PC-9 (cell line): ENCODE measurements at regions not wholly inside any gene's neighbourhood (a gene's known extent, or its start where the extent isn't known, plus 50 kb on each side); places are given as distances from the start of the nearest gene placed in this dataset.

Source experiments
- EZH2 ChIP-seq: fragments of 200-600 bp; sonication (generic); IDR thresholded peaks from 2 replicates; pipeline ENCODE4 v1.8.0; 2017; ENCODE audit warnings: antibody characterized with exemption, low read depth
- TF ChIP-seq, protein P1 (sequence below): fragments of 200-600 bp; sonication (generic); conservative IDR thresholded peaks from 2 replicates; pipeline ENCODE4 v1.6.1; 2017; ENCODE audit warnings: mixed run types, antibody characterized with exemption, mild to moderate bottlenecking, moderate library complexity

DNA sequence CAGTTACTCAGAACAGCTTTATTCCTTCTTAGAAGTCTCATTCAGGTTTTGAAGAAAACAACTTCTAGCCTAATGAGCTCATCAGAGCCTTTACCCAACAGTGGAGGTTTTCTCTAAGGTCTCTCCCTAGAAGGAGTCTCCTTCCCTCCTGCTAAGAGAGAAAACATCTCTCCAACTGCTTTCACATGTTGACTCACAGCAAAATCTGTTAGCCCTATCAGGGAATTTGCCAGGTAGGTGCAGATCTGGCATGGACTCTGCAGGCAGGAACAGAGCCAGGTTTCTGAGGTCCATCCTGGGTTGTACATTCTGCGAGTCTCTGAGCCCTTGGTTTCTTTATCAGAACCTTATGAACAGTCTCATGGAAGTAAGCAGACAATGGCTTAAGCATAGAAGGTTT lies 214.4 kb downstream of the HIPK3 start:
- TF ChIP-seq, protein P1, sequence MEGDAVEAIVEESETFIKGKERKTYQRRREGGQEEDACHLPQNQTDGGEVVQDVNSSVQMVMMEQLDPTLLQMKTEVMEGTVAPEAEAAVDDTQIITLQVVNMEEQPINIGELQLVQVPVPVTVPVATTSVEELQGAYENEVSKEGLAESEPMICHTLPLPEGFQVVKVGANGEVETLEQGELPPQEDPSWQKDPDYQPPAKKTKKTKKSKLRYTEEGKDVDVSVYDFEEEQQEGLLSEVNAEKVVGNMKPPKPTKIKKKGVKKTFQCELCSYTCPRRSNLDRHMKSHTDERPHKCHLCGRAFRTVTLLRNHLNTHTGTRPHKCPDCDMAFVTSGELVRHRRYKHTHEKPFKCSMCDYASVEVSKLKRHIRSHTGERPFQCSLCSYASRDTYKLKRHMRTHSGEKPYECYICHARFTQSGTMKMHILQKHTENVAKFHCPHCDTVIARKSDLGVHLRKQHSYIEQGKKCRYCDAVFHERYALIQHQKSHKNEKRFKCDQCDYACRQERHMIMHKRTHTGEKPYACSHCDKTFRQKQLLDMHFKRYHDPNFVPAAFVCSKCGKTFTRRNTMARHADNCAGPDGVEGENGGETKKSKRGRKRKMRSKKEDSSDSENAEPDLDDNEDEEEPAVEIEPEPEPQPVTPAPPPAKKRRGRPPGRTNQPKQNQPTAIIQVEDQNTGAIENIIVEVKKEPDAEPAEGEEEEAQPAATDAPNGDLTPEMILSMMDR = no peak
- no peak for TF ChIP-seq EZH2
